ENCODE measurements at regions not wholly inside any gene's neighbourhood (a gene's known extent, or its start where the extent isn't known, plus 50 kb on each side); places are given as distances from the start of the nearest gene placed in this dataset.

DNA sequence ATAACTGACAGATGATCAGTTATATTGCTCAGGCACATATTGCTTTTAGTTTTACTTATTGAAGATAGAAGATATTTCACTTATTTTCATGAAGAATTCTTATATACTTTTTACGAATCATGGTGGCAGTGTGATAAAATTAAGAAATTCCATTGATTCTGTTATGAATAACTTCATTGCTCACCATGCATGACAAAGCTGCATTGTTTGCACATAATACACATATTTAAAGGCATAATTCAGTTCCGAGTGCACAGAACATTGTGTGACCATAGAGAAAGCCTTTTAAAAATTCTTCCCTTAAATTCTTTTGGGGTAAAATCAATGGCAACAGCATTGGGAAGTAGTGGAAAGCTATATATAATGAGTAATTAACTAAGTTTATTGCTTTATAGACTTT is 82.5 kb upstream of the NAALADL2 start:
- DNase-seq = no peak

DNA sequence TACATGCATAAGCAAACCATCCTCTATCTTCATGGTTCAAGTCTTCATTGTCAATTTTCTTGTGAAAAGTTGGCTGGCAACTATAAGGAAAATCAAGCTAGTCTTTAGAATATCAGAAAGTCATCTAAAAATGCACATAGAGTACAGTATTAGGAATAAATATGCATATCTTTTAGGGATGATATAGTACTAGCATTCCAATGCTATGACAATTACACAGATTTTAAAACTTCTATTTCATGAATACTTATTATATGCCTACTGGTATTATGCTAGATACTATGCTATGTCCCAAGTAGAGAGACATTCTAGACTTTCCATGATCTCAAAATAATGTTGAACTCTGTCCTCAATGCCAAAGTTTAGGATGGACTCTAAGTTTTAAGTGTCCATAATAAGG is 81.3 kb upstream of the NAALADL2 start:
- no peak for DNase-seq

DNA sequence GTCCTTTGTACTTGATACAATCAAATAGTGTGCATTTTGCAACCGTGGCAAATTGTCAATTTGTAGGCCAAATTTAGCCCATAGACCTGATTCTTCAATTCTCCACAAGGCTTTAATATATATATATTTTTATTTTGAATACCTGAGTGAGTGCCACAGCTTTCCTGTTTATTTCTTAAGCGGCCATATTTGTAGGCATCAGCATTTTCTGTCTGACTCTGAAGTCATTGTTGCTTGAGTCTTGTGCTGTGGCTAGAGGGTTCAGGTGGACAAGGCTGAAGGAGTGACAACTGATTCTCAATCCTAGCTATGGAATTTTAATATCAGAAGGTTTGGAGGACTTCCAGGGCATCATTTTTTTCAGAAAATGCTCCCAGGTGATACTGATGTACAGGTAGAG is 75.6 kb upstream of the NAALADL2 start:
- no peak for DNase-seq

DNA sequence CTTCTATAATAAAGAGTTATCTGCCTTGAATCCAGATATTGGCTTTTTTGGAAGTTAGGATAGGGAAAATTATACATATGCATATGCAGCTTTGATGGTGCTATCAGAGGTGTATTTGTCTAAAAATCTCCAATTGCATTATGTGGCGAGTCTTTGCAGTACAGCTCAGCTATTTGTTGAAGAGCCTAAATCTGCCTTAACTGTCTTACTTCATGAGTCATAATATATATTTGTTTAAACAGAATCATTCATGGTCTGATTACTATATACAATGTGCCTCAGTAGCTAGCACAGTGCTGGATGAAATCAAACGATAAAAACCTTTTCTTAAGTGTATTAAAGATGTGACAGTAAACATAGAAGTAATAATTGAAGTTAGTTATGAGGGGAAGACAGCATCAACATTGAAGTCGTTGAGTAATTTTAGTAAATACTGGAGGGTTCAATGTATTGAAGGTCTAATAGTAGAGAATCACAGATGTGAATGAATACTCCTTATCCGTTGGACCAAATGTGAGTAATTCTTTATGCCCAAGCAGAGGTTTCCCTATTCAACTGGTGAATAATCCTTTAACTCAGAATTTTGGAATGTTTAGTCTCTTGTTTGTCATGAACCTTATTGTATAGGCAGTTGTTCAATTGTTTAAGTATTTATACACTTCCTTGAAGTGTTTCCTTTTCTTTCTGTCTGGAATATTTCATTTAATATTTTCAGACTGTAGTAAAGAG is 74.8 kb upstream of the NAALADL2 start:
- no peak for DNase-seq

DNA sequence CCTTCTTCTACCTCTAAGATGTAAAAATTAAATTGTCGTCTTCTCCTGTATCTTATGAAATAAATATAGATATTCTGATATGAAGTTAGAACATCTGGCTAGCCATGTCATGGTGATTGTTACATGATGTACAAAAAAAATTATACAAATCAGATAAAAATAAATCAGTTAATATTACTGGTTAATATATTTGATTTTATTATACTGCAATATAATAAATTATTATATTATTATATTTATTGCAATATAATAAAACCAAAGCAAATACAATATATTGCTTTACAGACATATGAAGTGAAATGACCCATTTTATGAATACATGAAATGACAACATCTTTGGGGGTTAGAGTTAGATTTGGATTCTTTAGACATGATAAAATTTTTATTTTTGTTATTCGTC is 72.3 kb upstream of the NAALADL2 start:
- DNase-seq = no peak

DNA sequence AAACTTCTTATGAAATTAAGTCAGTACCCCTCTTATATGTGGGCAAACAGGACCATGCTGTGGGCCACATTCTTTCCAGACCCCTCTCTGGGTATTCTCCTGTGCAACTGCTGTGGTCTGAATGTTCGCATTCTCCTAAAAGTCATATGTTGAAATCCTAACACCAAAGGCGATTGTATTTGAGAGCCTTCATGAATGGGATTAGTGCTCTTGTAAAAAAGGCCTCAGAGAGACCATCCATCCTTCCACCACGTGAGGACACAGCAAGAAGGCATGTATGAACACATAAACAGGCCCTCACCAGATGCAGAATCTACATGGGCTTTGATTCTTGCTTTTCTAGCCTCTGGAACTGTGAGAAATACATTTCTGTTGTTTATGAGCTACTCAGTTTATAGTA is 68.0 kb upstream of the NAALADL2 start:
- no peak for DNase-seq

DNA sequence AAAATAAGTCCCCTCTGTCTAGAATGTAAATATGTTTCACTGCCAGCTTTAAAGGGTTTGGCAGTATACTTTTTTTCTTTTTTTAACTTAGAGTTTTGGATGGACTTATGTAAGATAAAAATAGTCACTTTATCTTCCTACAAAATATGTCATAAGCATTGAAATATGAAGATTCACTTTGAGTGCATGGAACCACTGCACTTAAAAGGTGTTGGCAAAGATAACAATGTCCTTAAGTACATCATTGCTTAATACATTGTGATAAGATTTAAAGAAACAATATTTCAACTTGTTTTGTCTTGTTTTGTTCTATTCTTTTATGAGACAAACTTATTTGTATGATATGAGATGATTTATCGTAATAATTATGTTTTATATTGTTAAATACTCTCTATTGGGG is 66.3 kb upstream of the NAALADL2 start:
- no peak for DNase-seq
